ENCODE measurements at regions not wholly inside any gene's neighbourhood (a gene's known extent, or its start where the extent isn't known, plus 50 kb on each side); places are given as distances from the start of the nearest gene placed in this dataset.
"Not testable (repeated sequence)": the region's sequence is repeated elsewhere in the genome, so short reads cannot be mapped to it uniquely, and the experiment has no call there.

DNA sequence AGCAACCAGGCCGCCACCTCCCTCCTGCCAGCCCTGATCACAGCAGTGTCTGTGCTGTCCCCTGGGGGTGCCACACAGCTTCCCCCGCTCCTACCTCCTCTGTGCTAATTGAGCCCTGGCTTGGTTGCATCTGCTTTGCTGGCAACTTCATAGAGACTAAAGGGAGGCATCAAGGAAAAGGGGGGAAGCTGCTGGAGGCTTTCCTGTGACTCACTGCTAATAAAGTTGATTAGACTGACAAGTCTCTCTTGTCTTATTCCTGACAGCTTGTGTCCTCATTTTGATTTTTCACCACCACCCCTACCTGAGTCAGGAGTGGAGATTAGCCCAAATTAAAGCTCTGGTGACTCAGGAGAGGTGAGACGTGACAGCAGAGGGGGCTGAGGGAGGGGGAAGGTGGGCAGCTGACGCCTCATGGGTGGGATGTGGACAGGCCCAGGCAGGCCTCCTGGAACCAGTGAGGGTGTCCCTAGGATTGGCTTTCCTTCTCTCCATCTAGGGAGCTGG, 310.0 kb downstream of the CBLN1 start:
- no peak for ATAC-seq
- H3K9me3 Mint-ChIP-seq: no peaks in the 10 kb centered on the region
- no peaks in the 10 kb centered on the region for H3K36me3 Mint-ChIP-seq
- H3K4me3 Mint-ChIP-seq: no peak overlapping the region
- no peak overlapping the region for H3K27ac Mint-ChIP-seq
- no peaks in the 10 kb centered on the region for H3K4me1 Mint-ChIP-seq
- no peaks in the 10 kb centered on the region for H3K27me3 Mint-ChIP-seq

DNA sequence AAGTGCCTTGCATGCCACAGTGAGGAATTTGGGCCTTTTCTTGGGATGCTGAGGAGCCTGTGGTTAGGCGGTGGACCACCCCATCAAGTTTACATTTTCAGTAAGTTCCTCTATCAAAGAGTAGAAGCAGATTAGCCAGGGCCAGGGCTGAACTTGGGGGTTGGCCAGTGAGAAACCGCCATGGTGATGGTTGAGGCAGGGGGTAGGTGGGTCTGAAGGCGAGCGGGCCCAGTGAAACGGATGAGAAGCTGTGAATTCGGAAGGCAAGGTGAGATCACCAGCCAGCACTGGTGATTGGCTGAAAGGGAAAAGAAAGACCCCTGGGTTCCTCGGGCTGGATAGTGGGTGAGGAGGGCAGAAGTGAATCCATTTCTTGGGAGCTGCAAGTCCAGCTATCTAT, 311.4 kb downstream of the CBLN1 start:
- Mint-ChIP-seq H3K9me3 (no peaks in the 10 kb centered on the region), H3K36me3 (no peaks in the 10 kb centered on the region), H3K27me3 (no peaks in the 10 kb centered on the region), H3K4me1 (no peaks in the 10 kb centered on the region), H3K27ac (no peak overlapping the region), H3K4me3 (no peak overlapping the region)
- no peak for ATAC-seq

DNA sequence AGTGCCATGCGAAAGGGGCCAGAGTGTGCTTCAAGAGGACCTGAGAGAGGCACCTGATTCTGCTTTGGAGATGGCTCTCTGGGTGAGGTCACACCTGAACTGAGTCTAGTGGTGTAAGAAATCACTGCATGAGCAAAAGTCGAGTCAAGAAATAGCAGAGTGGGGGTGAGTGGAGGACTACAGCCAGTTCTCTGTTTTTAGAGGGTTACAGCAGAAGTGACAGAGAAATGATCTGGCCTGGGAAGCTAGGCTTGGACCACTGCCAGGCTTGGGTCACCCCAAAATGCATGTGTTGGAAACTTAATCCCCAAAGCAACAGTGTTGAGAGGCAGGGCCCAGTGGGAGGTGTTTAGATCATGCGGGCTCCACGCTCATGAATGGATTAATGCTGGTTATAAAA, 312.0 kb downstream of the CBLN1 start:
- no peaks in the 10 kb centered on the region for H3K4me1 Mint-ChIP-seq

DNA sequence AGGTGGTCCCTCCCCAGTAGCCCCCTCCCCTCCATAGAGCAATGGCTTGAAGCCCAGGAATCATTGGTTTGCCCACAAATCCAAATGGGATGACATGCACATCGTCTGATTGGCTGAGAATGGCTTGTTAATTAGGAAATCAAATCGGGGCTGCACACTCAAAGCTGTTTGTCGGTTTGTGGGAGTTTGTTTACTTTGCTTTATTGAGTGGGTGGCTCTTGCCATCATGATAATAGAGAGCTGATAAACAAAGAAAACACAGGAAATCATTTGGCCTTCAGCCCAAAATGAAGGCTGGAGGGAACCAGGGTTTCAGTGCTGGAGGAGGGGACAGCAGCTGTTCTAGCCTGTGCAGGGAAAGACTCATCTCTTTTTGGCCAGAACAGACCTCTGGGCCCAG, 316.3 kb downstream of the CBLN1 start:
- Mint-ChIP-seq H3K9me3 (peaks cover 7% of the 10 kb centered on the region), H3K4me1 (no peaks in the 10 kb centered on the region), H3K36me3 (no peaks in the 10 kb centered on the region), H3K27ac (no peak overlapping the region), H3K27me3 (no peaks in the 10 kb centered on the region), H3K4me3 (no peak overlapping the region)
- no peak for ATAC-seq

More for the DNA sequence above, 312.0 kb downstream of the CBLN1 start:
- H3K27ac Mint-ChIP-seq: no peak overlapping the region
- no peak for ATAC-seq
- H3K27me3 Mint-ChIP-seq: no peaks in the 10 kb centered on the region
- H3K9me3 Mint-ChIP-seq: no peaks in the 10 kb centered on the region
- no peak overlapping the region for H3K4me3 Mint-ChIP-seq
- no peaks in the 10 kb centered on the region for H3K36me3 Mint-ChIP-seq

DNA sequence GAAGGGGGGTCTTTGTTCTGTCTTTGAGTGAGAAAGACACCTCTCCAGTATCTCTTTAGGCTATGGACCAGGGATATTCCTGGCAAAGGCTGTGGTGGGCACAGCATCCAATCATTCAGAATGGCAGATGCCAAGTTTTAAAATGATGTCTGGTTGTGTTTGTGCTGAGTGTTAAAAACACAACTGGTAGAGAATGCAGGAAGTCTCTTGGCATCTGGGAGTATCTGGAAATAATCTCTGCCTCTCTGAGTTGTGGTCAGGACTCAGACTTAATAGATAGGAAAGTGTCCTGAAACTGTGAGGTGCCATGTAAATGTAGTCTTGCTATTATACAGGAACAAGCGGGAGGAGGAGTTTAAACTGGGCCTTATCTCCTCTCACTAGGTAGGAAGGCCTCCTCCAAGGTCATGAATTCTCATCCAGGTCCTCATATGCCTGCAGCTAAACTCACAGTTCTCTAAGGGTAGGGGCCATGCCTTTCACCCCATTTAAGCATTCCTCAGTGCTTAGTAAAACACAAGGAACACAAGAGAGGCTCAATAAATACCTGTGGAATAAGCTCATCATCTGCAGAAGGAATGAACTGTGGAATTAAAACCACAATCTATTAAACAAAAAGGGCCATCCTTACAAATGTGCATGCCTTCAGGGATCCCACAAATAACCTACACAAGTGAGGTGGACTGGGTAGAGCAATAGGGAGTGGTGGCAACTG, 317.6 kb downstream of the CBLN1 start:
- Mint-ChIP-seq H3K4me1 (no peaks in the 10 kb centered on the region), H3K27ac (no peak overlapping the region), H3K36me3 (no peaks in the 10 kb centered on the region), H3K27me3 (no peaks in the 10 kb centered on the region), H3K4me3 (no peak overlapping the region), H3K9me3 (peaks cover 7% of the 10 kb centered on the region)
- ATAC-seq: no peak

DNA sequence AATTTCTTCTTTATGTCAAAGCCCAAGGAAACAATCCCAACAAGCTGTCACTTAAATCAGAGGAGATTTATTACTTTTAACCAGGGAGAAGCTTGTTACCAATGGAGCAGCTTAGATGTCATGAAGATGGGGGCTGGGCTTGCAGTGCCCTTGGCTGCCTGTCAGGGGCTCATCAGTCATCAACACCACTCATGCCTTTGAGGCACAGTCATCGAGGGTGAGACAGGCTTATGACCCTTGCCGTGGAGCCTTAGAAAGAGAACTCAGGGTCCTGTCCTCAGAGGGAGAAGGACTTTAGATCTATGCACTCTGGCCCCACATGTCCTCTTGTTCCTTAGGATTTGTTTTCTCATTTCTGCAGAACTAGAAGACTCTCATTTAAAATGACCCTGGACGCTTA, 318.3 kb downstream of the CBLN1 start:
- H3K27me3 Mint-ChIP-seq: no peaks in the 10 kb centered on the region
- no peak overlapping the region for H3K4me3 Mint-ChIP-seq
- no peaks in the 10 kb centered on the region for H3K36me3 Mint-ChIP-seq
- no peaks in the 10 kb centered on the region for H3K4me1 Mint-ChIP-seq
- ATAC-seq: no peak
- H3K9me3 Mint-ChIP-seq: peaks cover 7% of the 10 kb centered on the region
- H3K27ac Mint-ChIP-seq: no peak overlapping the region

DNA sequence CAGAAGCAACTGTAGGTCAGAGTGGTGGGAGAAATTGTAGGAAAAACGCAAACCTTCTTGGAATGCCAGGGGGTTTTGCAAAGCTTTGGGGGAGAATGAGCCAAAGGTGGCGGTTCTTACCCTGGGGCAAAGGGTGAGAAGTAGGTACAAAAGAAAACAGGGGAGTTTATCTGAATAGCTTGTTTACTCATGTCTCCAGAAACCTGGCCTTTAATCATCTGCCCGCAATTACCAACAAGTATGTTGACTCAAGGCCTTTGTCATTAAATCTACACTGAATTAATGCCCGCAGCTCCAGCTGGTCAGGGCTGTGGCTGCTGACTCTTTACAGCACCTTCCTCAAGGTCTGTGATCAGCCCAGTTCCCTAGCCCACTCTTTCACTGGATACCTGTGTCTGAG, 320.1 kb downstream of the CBLN1 start:
- Mint-ChIP-seq H3K36me3 (no peaks in the 10 kb centered on the region), H3K4me3 (no peak overlapping the region), H3K27ac (no peak overlapping the region), H3K27me3 (no peaks in the 10 kb centered on the region), H3K4me1 (no peaks in the 10 kb centered on the region), H3K9me3 (peaks cover 7% of the 10 kb centered on the region)
- ATAC-seq: no peak

DNA sequence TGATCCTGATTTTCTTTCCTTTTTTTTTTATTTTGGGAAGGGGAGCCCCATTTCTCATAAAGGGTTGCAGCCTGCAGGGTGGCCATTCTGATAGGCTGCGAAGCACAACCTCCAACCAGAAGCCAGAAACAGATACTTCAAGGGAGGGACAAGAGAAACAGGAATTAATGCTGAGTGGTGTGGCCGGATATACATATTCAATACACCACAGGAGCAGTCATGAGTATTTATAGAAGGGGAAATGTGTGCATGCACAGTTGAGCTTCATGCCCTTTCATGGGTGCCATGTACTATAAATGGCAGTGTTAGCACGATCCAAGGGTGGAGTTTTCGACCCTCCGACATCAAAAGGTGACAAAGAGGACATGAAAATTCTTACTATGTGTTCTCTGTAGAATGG, 320.8 kb downstream of the CBLN1 start:
- Mint-ChIP-seq H3K4me3 (no peak overlapping the region), H3K9me3 (peaks cover 7% of the 10 kb centered on the region), H3K4me1 (no peaks in the 10 kb centered on the region), H3K36me3 (no peaks in the 10 kb centered on the region), H3K27me3 (no peaks in the 10 kb centered on the region), H3K27ac (no peak overlapping the region)
- ATAC-seq: no peak

DNA sequence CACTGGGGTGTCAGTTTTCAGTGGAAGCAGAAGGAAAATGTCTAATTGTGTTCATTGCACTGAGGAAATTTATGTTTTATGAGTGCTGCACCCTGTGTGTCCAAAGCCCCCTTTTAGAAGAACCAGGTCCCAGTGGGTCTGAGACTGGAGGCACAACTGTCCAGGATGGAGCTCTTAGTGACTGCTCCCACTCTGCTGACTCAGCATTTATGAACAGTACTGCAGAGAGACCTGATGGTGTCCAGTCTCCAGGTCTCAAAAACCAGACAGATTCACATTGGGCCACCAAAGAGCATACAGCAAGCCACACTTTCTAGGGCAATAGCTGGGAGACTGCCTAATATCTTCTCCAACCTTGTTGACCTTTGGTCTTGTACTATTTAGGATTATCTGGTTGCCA, 321.9 kb downstream of the CBLN1 start:
- Mint-ChIP-seq H3K27me3 (no peaks in the 10 kb centered on the region), H3K4me1 (no peaks in the 10 kb centered on the region), H3K27ac (no peak overlapping the region), H3K9me3 (peaks cover 7% of the 10 kb centered on the region), H3K36me3 (no peaks in the 10 kb centered on the region), H3K4me3 (no peak overlapping the region)
- ATAC-seq: no peak

DNA sequence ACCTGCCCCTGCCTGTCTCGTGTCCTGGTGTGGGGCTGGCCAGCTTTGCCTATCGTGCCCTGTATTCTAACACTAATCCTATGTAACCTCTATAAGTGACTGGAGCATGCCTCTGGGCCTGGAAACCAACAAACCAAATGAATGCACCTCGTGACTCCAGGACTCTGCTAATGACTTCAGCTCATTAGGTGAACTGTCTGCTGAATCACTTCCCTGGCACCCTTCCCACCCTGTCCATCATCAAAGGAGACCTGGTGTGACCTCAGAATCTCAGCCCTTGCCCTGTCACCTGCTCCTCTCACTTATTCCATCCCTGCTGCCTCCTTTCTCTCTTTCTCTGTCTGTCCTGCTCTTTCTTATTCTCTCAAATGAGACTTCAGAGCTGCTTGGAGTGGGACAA, 322.4 kb downstream of the CBLN1 start:
- Mint-ChIP-seq H3K9me3 (peaks cover 7% of the 10 kb centered on the region), H3K27ac (no peak overlapping the region), H3K4me3 (no peak overlapping the region), H3K4me1 (no peaks in the 10 kb centered on the region), H3K27me3 (no peaks in the 10 kb centered on the region), H3K36me3 (no peaks in the 10 kb centered on the region)
- ATAC-seq: no peak

DNA sequence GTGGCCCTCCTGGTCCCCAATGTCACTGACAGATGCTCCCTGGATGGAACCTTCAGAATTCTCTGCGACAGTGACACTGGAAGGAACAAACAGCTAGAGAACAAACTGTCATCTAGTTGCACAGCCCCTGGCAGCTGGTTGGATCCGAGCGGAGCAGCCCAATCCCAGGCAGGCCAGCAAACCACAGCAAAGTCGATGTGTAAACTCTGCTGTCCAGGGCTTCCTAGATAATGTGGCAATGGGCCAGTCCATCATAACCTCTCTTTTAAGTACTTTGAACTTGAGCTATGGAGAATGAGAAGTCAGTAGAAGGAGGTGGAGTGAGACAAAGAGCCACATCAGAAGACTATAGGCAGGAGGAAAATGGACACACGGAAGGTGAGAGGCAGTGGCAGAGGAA, 323.0 kb downstream of the CBLN1 start:
- Mint-ChIP-seq H3K27me3 (no peaks in the 10 kb centered on the region), H3K27ac (no peak overlapping the region), H3K4me3 (no peak overlapping the region), H3K9me3 (peaks cover 9% of the 10 kb centered on the region), H3K36me3 (no peaks in the 10 kb centered on the region), H3K4me1 (no peaks in the 10 kb centered on the region)
- no peak for ATAC-seq

DNA sequence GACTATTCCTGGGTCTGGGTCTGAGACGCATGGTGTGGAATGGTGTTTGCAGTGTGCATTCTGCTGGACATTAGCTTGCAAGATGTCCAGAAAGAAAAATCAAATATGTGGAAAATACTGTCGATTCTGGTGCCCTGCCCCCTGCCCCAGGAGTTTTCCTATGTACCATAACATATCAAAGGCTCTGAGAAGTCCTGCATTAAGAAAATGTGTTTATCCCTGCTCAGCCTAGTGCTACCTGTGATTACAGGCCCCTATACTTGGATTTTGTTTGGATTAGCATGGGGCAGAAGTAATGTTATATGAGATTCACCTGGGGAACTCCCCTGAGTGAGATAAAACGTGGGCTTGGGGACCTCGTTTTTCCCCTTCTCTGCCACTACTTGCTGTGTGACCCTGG, 325.0 kb downstream of the CBLN1 start:
- H3K27me3 Mint-ChIP-seq: no peaks in the 10 kb centered on the region
- H3K9me3 Mint-ChIP-seq: peaks cover 3% of the 10 kb centered on the region
- ATAC-seq: no peak
- no peaks in the 10 kb centered on the region for H3K4me1 Mint-ChIP-seq
- H3K27ac Mint-ChIP-seq: no peak overlapping the region
- no peak overlapping the region for H3K4me3 Mint-ChIP-seq
- H3K36me3 Mint-ChIP-seq: no peaks in the 10 kb centered on the region

DNA sequence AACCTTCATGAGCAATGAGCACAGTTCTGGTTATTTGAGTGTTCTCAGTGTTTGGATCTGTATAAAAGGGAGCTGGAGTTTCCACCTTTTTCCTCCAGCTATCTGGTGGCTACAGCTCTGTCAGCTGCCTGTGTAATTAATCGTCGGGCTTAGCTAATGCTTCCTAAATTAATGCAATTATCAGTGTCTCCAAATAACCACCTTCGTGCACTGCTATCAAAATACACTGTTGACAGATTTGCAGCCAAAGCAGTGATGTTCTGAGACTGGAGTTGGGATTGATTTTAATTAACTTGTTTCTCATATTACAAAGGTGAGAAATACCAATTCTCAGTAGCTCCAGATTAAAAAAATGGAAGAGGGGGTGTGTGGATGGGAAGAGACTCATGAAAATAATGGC, 325.8 kb downstream of the CBLN1 start:
- Mint-ChIP-seq H3K9me3 (peaks cover 3% of the 10 kb centered on the region), H3K36me3 (no peaks in the 10 kb centered on the region), H3K4me3 (no peak overlapping the region), H3K27ac (no peak overlapping the region), H3K27me3 (no peaks in the 10 kb centered on the region), H3K4me1 (no peaks in the 10 kb centered on the region)
- ATAC-seq: no peak

DNA sequence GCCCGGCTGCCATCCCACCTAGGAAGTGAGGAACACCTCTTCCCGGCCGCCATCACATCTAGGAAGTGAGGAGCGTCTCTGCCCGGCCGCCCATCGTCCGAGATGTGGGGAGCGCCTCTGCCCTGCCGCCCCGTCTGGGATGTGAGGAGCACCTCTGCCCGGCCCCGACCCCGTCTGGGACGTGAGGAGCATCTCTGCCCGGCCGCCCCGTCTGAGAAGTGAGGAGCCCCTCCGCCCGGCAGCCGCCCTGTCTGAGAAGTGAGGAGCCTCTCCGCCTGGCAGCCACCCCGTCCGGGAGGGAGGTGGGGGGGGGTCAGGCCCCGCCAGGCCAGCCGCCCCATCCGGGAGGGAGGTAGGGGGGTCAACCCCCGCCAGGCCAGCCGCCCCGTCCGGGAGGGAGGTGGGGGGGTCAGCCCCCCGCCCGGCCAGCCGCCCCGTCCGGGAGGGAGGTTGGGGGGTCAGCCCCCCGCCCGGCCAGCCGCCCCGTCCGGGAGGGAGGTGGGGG, 330.0 kb downstream of the CBLN1 start:
- not testable (repeated sequence) for ATAC-seq, H3K4me1 Mint-ChIP-seq, H3K27ac Mint-ChIP-seq, H3K4me3 Mint-ChIP-seq, H3K27me3 Mint-ChIP-seq, H3K9me3 Mint-ChIP-seq, H3K36me3 Mint-ChIP-seq

DNA sequence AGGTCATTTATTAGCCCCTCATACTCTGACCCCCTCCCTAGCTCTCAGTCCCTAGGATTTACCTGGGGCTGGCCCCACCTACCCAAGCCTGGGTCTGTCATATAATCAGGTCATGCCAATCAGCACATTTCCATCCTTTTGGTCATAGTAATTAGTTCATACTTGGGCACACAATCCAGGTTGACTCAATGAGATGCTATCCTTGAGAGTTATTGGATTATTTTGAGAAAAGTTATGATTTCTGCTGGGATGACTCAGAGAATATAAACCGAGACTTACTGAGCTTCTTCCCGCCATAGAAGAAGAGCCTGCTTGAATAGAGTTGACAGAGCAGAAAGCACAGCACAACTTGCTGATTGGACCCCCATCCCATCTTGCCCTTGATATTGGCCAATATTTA, 331.5 kb downstream of the CBLN1 start:
- peaks cover 3% of the 10 kb centered on the region for H3K9me3 Mint-ChIP-seq
- no peaks in the 10 kb centered on the region for H3K36me3 Mint-ChIP-seq
- no peaks in the 10 kb centered on the region for H3K27me3 Mint-ChIP-seq
- ATAC-seq: no peak
- H3K4me1 Mint-ChIP-seq: no peaks in the 10 kb centered on the region
- H3K27ac Mint-ChIP-seq: no peak overlapping the region
- no peak overlapping the region for H3K4me3 Mint-ChIP-seq

DNA sequence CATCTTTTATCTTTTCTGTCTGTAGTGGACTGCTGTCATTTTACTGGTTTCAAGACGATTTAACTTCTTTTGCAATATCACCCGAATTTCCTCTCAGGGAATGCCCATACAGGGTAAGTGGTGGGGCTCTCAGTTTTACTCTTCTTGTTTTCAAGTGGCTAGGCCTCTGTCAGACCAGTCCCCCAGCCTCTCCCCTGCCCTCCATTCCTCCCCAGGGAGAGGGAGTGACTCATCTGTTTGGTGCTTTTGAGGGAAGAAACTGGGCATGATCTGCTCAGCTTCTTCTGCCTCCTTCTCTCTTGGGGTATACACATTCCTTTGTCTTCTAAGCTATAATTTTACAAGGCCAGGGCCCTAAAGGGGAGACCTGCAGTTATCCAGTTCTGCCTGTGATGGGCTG, 332.0 kb downstream of the CBLN1 start:
- no peaks in the 10 kb centered on the region for H3K4me1 Mint-ChIP-seq

More for the DNA sequence above, 332.0 kb downstream of the CBLN1 start:
- H3K4me3 Mint-ChIP-seq: no peak overlapping the region
- H3K9me3 Mint-ChIP-seq: peaks cover 3% of the 10 kb centered on the region
- no peaks in the 10 kb centered on the region for H3K36me3 Mint-ChIP-seq
- H3K27ac Mint-ChIP-seq: no peak overlapping the region
- no peaks in the 10 kb centered on the region for H3K27me3 Mint-ChIP-seq
- no peak for ATAC-seq

Data from stimulated activated memory B cell treated with anti-CD40 and anti-IgM and Interleukin-4, amounts not matched to agents 10 μg/mL and 1 μg/mL and 100 μg/mL, for 72 hours (primary cell).